ENCODE measurements at regions not wholly inside any gene's neighbourhood (a gene's known extent, or its start where the extent isn't known, plus 50 kb on each side); places are given as distances from the start of the nearest gene placed in this dataset.

DNA sequence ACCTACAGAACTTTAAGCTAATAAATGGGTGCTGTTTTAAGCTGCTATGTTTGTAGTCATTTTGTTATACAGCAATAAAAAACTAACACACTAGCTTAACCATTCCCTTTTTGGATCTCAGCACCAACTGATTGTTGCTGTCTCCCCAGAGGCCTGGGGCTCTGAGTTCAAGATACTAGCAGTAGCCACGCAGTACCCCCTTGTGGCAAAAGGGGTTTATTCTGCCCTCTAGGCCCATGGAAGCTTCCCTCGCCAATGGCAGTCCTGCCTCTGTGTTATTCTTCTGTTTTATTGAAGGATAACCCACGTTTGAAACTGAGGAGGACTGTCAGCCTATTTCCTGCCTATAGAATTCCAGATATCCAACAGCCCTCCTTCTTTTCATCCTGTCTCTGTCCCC lies 455.3 kb upstream of the ATP2B1 start:
- TF ChIP-seq POLR2AphosphoS5 (IDR thresholded peaks at IDR 0.05; ENCODE audit: low read depth, low read length): no peak
- TF ChIP-seq TAF1 (IDR thresholded peaks at IDR 0.05; ENCODE audit: borderline replicate concordance, low read depth, low read length): no peak
